HEK293 (cell line): ENCODE measurements at regions not wholly inside any gene's neighbourhood (a gene's known extent, or its start where the extent isn't known, plus 50 kb on each side); places are given as distances from the start of the nearest gene placed in this dataset.
"Not testable (repeated sequence)": the region's sequence is repeated elsewhere in the genome, so short reads cannot be mapped to it uniquely, and the experiment has no call there.

Experiments
- EGR2 ChIP-seq: fragments of 450-650 bp; formaldehyde crosslinking; IDR thresholded peaks from 2 replicates; pipeline ENCODE4 v1.5.1; 2016; ENCODE audit warnings: low read depth, missing biosample characterization, missing genetic modification characterization
- GLI4 ChIP-seq: fragments of 450-650 bp; formaldehyde crosslinking; IDR thresholded peaks from 2 replicates; pipeline ENCODE4 v1.5.1; 2016; ENCODE audit warnings: missing biosample characterization, missing genetic modification characterization
- YY1 ChIP-seq: fragments of 450-650 bp; formaldehyde crosslinking; IDR thresholded peaks from 2 replicates; pipeline ENCODE4 v1.5.1; 2018; ENCODE audit warnings: missing biosample characterization, missing genetic modification characterization
- YY2 ChIP-seq: fragments of 450-650 bp; formaldehyde crosslinking; IDR thresholded peaks from 2 replicates; pipeline ENCODE4 v1.5.1; 2016; ENCODE audit warnings: missing biosample characterization, missing genetic modification characterization
- ZBTB44 ChIP-seq: fragments of 450-650 bp; IDR thresholded peaks from 2 replicates; pipeline ENCODE4 v1.5.1; 2018; ENCODE audit warnings: missing biosample characterization, mild to moderate bottlenecking, missing genetic modification characterization
- ZNF184 ChIP-seq: fragments of 450-650 bp; IDR thresholded peaks from 2 replicates; pipeline ENCODE4 v1.5.1; 2018; ENCODE audit warnings: missing biosample characterization, mild to moderate bottlenecking, missing genetic modification characterization
- ZNF449 ChIP-seq: fragments of 450-650 bp; formaldehyde crosslinking; IDR thresholded peaks from 2 replicates; pipeline ENCODE4 v1.5.1; 2017; ENCODE audit warnings: missing biosample characterization, mild to moderate bottlenecking, missing genetic modification characterization, moderate library complexity
- ZNF623 ChIP-seq: fragments of 450-650 bp; formaldehyde crosslinking; IDR thresholded peaks from 2 replicates; pipeline ENCODE4 v1.5.1; 2016; ENCODE audit warnings: missing biosample characterization, missing genetic modification characterization
- TF ChIP-seq, protein P1 (sequence below): fragments of 450-650 bp; formaldehyde crosslinking; IDR thresholded peaks from 2 replicates; pipeline ENCODE4 v1.5.1; 2016; ENCODE audit warnings: missing biosample characterization, missing genetic modification characterization, low read depth
- TF ChIP-seq, protein P2 (sequence below): fragments of 450-650 bp; formaldehyde crosslinking; IDR thresholded peaks from 2 replicates; pipeline ENCODE4 v1.5.1; 2016; ENCODE audit warnings: missing biosample characterization, missing genetic modification characterization
- TF ChIP-seq, protein P3 (sequence below): fragments of 450-650 bp; formaldehyde crosslinking; IDR thresholded peaks from 2 replicates; pipeline ENCODE4 v1.5.1; 2016; ENCODE audit warnings: missing biosample characterization, missing genetic modification characterization, borderline replicate concordance
- TF ChIP-seq, protein P4 (sequence below): fragments of 450-650 bp; formaldehyde crosslinking; IDR thresholded peaks from 2 replicates; pipeline ENCODE4 v1.5.1; 2017; ENCODE audit warnings: missing biosample characterization, missing genetic modification characterization
- TF ChIP-seq, protein P5 (sequence below): fragments of 450-650 bp; IDR thresholded peaks from 2 replicates; pipeline ENCODE4 v1.5.1; 2018; ENCODE audit warnings: missing biosample characterization, missing genetic modification characterization

DNA sequence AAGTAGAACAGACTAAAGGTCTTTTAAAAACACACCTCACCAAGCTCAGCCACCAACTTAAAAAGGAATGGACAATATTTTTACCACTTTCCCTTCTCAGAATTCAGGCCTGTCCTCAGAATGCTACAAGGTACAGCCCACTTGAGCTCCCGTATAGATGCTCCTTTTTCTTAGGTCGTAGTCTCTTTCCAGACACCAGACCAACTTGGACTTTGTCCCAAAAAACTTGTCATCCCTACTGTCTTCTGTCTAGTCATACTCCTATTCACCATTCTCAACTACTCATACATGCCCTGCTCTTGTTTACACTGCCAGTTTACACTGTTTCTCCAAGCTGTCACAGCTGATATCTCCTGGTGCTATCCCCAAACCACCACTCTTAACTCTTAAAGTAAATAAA, 80.9 kb downstream of the FH start:
- TF ChIP-seq ZBTB44 (tag by site-specific recombination); EGR2; ZNF449 (tag by site-specific recombination); ZNF184 (tag by site-specific recombination); YY2; ZNF623; YY1 (tag by site-specific recombination); GLI4 (tag by site-specific recombination): not testable (repeated sequence)
- TF ChIP-seq, protein P1, sequence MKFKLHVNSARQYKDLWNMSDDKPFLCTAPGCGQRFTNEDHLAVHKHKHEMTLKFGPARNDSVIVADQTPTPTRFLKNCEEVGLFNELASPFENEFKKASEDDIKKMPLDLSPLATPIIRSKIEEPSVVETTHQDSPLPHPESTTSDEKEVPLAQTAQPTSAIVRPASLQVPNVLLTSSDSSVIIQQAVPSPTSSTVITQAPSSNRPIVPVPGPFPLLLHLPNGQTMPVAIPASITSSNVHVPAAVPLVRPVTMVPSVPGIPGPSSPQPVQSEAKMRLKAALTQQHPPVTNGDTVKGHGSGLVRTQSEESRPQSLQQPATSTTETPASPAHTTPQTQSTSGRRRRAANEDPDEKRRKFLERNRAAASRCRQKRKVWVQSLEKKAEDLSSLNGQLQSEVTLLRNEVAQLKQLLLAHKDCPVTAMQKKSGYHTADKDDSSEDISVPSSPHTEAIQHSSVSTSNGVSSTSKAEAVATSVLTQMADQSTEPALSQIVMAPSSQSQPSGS (tag by site-specific recombination): not testable (repeated sequence)
- TF ChIP-seq, protein P2, sequence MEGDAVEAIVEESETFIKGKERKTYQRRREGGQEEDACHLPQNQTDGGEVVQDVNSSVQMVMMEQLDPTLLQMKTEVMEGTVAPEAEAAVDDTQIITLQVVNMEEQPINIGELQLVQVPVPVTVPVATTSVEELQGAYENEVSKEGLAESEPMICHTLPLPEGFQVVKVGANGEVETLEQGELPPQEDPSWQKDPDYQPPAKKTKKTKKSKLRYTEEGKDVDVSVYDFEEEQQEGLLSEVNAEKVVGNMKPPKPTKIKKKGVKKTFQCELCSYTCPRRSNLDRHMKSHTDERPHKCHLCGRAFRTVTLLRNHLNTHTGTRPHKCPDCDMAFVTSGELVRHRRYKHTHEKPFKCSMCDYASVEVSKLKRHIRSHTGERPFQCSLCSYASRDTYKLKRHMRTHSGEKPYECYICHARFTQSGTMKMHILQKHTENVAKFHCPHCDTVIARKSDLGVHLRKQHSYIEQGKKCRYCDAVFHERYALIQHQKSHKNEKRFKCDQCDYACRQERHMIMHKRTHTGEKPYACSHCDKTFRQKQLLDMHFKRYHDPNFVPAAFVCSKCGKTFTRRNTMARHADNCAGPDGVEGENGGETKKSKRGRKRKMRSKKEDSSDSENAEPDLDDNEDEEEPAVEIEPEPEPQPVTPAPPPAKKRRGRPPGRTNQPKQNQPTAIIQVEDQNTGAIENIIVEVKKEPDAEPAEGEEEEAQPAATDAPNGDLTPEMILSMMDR: not testable (repeated sequence)
- TF ChIP-seq, protein P3, sequence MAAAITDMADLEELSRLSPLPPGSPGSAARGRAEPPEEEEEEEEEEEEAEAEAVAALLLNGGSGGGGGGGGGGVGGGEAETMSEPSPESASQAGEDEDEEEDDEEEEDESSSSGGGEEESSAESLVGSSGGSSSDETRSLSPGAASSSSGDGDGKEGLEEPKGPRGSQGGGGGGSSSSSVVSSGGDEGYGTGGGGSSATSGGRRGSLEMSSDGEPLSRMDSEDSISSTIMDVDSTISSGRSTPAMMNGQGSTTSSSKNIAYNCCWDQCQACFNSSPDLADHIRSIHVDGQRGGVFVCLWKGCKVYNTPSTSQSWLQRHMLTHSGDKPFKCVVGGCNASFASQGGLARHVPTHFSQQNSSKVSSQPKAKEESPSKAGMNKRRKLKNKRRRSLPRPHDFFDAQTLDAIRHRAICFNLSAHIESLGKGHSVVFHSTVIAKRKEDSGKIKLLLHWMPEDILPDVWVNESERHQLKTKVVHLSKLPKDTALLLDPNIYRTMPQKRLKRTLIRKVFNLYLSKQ: not testable (repeated sequence)
- TF ChIP-seq, protein P4, sequence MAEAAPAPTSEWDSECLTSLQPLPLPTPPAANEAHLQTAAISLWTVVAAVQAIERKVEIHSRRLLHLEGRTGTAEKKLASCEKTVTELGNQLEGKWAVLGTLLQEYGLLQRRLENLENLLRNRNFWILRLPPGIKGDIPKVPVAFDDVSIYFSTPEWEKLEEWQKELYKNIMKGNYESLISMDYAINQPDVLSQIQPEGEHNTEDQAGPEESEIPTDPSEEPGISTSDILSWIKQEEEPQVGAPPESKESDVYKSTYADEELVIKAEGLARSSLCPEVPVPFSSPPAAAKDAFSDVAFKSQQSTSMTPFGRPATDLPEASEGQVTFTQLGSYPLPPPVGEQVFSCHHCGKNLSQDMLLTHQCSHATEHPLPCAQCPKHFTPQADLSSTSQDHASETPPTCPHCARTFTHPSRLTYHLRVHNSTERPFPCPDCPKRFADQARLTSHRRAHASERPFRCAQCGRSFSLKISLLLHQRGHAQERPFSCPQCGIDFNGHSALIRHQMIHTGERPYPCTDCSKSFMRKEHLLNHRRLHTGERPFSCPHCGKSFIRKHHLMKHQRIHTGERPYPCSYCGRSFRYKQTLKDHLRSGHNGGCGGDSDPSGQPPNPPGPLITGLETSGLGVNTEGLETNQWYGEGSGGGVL (tag by site-specific recombination): not testable (repeated sequence)
- TF ChIP-seq, protein P5, sequence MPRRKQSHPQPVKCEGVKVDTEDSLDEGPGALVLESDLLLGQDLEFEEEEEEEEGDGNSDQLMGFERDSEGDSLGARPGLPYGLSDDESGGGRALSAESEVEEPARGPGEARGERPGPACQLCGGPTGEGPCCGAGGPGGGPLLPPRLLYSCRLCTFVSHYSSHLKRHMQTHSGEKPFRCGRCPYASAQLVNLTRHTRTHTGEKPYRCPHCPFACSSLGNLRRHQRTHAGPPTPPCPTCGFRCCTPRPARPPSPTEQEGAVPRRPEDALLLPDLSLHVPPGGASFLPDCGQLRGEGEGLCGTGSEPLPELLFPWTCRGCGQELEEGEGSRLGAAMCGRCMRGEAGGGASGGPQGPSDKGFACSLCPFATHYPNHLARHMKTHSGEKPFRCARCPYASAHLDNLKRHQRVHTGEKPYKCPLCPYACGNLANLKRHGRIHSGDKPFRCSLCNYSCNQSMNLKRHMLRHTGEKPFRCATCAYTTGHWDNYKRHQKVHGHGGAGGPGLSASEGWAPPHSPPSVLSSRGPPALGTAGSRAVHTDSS (tag by site-specific recombination): not testable (repeated sequence)
